M059J (cell line): ENCODE measurements at regions not wholly inside any gene's neighbourhood (a gene's known extent, or its start where the extent isn't known, plus 50 kb on each side); places are given as distances from the start of the nearest gene placed in this dataset.

Experiments used
- DNase-seq: peaks from one replicate; pipeline ENCODE4 v3.0.0-alpha.2; 2012; ENCODE audit warnings: low read depth

DNA sequence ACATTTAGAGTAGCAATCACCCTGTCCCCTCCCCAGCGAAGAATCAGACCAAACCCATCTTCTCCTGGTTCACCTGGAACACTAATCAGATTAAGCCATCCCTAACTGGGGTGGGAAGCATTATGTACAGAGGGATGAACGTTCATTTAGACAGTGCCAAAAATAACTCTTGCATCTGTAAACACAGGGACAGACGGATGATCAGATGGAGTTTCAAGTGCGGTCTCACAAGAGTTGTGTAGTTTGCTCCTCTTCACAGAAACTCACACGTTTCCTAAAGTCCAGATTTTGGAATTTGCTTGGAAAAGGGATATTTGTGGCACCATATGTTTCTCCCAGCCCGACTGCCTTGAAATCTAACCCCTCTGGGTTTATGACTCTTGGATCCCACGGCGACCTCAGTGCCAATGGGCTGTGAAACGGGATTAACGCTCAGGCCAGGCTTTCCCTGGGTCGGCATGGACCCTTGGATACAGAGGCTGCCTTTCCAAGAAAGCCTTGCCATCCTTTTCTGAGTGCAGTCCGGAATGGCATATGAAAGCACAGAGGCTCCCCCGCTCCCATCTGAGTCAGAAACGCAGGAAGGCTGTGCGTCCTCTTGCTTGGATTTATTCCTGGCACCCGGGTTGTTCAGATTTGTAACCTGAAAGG is 293.2 kb upstream of the HABP2 start:
- DNase-seq = no peak

DNA sequence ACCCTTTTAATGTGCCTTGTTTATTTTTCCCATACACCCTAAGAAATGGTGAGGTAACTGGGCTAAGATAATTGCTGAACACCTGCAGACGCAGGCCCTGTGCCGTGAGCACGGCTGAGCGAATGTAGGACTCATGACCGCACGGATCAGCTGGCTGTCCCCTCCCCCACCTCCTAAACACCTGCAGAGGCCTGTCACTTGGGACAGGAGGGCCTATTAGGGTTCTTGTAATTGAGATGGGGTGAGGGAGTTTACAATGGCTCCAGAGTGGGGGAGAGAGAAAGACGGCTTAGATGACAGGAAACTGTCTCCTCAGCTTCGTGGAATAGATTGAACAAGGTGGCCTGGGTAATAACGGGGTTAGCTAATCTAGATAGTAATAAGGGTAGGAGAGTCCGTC is 291.7 kb upstream of the HABP2 start:
- no peak for DNase-seq

DNA sequence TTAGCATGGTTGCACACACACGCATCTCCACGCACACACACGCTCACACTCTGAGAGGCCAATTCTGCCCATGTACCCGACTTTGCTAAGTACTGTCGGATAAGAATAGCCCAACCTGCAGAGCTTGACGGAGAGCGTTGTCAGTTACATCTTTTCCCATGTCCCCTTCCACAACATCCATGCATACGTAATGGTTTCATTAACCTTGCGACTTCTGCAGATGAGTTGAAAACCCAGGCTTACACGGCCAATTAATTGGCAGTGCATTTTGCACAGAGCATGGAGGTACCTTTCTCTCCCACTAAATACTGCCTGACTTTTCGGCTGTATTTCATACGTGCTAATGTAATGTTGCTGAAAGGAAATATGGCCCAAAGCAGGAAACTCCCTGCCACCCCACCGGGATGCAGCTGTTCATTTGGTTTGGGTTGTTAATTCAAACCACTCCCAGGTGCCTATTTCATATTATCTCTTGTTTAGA is 291.2 kb upstream of the HABP2 start:
- no peak for DNase-seq

DNA sequence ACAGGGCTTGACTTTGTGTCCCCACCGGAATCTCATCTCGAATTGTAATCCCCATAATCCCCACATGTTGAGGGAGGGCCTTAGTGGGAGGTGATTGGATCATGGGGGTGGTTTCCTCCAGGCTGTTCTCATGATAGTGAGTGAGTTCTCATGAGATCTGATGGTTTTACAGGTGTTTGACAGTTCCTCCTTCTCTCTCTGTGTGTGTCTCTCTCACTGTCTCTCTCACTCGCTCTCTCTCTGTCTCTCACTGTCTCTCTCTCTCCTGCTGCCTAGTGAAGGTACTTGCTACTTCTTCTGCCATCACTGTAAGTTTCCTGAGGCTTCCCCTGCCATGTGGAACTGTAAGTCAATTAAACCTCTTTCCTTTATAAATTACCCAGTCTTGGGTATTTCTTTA is 289.8 kb upstream of the HABP2 start:
- no peak for DNase-seq

DNA sequence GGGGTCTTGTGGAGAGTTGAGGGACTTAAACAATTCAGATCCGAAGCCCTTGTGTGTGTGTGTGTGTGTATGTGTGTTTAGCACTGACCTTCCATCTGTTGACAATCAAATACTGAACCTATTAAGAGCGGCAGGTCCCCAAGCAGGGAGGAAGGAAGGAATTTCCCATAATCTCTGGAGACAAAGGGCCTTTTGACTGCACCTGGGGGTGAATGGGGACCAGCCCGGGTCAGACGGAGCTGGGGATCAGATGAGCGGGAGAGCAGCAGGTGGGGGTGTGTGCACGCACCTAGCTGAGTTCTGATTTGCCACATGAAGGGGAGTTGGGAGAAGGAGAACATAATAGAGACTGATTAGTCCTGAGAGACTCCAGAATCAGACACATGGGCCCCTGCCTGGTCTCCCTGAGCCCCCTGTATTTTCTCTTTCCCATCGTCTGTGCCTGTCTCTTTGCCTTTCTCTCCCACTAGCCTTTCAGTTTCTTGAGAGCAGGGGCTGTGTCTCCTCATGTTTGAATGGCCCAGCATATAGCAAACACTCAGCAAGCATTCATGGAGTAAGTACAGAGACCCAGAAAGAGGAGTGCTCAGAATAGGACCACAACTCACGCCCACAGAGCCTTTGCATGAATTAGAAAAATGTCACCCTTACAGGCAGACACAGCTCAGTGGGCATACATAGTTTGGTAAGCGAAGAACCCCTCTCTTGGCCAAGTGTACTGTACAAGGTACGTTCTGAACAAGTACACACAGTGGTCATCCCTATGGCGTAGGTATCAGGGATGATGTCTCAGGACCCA is 288.3 kb upstream of the HABP2 start:
- no peak for DNase-seq

DNA sequence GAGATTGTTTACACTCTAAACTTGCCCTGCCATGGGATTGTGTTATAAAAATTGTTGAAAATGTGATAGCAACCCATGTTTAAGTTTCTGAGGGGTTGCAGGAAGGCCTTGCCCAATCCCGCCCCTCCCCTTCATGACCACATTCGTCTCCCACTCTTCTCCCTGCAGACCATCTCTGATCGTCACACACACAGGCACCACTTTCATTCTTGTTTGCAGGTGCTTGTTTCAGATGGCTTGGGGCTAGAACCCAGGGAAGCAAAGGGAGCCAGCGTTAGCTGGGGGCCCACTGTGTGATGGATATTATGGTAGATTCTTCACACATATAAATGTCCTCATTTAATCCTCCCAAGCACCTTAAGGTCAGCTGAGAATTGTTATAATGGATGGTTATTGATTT is 286.7 kb upstream of the HABP2 start:
- no peak for DNase-seq

DNA sequence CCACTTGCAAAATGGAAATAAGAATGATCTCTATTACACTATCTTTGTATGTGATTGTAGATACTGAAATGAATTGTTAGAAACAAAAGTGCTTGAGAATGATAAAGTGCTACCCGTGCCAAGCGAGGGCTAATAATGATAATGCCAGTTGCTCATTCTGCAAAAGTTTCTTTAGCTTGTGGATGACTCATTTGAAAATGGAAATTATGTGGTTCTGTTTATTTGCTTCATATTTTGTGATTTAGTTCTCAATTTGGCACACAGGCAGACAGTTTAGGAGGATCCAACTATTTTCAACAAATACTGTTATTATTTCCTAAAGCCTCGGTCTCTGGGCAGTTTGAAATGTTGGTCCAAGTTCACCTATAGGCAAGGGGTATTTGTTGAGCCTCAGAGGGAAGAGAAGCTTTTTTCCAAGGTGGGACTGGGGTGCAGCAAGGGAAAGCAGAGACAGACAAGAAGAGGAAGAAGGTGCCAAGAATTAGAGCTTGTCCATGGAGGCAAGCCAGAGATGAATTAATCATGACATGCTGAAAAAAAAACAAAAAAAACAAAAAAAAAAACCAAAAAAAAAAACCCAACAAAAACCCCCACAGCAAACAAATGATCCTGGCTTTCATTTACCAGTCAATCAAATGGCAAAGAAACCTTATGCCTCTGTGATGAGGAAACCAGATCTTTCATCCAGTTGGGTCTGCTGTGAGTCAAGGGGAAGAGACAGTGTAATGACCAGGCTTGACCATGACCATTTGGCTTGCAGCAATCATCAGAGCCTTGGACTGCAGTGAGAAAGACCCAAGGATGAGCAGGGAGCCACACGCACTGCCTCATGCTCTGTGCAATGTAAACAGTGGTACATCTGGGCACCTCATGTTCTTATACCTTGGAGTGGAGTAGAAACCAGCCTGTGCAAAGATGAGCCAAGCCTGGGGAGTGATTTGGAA is 285.0 kb upstream of the HABP2 start:
- DNase-seq = peak; percentile 18

DNA sequence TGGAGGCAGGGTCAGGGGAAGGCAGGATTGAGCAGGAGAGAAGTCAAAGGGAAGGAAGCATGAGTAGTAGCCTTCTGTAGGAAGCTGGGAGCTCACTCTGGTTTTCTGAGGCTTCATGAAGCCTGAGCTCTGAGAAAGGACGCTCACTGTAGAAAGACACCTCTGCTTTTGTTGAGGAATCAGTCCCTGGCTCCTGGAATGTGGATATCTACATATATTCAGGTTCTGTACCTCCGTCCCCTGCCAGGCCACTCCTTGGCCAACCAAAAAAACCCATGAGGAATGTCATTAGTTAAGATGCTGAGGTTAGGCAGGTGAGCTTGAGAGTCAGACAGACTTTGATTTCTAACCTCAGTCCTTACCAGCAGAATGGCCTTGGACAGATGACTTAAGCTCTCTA is 283.5 kb upstream of the HABP2 start:
- DNase-seq = no peak

DNA sequence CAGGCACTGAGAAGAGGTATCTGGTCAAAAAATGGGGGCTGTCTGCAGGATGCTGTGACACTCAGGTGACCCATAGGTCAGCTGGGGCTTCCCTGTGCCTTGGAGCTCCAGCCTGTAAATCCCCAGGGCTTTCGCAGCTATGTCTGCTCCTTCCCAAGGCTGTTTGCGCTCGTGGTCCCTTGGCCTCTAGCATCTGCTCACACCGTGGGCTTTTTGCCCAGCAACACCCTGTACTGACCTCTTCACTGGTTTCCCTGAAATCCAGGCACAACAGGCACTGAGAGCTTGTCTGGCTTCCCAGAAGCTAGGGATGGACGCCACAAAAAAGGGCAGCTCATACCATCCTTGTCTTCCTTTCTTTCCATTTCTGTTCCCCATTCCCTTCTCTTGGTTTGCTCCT is 280.3 kb upstream of the HABP2 start:
- DNase-seq = no peak

DNA sequence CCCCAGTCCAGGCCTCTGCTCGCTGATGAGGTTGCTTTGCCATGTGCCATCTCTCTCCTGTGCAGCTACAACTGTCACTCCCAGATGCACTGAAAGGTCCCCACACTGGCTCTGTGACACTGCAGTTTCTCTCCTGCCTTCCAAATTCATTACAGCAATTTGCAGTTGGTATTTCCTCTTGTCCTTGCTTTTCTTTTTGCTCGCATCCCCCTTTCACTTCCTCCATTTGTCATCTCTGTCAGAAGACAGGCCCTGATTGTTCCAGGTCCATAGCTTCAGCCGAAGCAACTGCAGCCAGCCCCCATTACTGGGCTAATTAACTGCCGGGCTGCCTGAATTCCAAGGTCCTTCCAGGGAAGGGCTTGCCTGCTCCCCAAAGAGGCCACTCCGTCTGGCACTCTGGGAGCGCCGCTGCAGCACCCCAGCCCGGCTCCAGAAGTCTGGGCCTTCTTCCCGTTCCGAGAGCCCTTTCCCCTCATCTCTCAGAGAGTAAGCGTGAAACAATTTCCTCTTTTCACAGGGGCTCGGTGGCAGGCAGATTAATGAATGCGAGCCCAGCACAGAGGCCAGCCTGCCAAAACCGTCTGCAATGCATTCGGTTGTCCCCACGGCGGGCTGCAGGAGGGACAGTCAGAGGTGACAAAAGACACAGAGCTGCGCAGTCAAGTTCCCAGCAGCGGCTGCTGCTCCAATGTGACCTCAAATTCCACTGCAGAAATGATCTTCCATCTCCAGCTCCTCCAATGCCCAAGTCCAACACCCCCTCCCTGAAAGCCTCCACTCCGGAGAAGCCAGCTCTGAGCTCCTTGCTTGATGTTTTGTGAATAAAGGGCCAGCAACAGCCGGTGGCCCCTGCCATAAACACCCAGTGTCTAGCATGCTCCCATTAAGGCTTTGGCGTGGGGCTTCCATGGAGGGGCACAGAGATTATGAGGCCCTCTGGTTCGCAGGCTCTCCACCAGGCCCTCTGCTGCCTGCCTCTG is 279.4 kb upstream of the HABP2 start:
- DNase-seq = no peak

DNA sequence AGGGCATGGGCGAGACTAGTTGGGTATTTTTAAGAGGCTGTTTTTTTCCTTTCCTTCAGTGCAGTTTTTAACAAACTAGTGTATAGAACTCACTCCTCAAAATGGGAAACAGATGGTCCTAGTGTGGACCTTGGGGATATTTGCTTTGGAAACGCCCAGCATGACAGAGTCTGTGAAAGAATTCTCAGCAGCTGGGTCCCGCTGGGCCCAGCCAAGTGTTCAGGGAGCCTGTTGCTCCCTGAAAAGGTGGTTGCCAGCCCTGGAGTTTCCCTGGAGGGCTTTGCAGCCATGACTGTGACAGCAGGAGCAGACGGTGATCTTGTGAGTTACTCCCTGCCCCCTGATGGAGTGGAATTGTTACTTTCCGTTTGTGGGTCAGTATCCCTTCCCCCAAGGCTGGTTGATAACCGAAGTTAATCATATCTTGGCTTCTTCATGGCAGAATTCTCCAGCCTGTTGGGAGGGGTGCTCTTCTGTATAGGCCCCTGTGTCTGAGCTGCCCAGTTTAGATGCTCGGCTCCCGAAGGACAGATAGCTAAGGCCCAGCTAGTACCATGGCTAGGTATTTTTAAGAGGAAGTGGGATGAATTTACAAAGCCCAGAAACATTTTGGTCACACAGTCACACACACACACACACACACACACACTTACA is 278.6 kb upstream of the HABP2 start:
- no peak for DNase-seq

DNA sequence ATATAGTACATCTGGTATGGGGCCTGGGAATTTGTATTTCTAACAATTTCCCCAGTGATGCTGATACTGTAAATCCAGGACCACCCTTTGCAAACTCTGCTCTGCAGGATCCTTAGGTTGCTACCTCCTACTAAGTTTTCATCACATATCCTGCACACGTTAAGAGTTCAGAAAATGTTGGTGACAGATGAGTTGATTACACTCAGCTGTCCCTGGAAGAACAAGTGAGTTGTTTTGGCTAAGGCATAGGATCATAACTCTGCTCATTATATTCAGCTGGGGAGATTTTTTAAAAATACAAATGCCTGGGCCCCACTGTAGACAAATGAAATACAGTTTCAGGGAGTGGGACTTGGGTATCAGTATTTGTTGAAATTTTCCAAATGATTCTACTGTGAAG is 274.6 kb upstream of the HABP2 start:
- no peak for DNase-seq

DNA sequence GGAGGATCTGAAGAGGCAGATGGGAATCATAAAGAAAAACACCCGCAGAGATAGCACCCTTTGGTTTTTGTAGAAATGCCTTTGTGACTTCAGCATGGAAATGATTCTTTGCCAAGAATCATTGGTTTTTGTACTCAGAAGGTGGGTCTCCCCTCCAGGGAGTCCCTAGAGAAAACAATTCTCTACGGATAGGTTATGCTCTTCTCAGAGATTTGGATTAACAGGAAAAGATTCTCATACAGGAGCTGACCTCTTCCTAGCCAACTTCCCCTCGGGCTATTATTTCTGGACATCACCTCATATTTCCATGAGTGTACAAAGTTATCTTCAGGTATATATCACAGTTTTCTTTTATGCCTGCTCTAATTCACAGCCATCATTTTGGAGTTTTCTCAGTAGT is 274.2 kb upstream of the HABP2 start:
- peak; percentile 9 for DNase-seq

DNA sequence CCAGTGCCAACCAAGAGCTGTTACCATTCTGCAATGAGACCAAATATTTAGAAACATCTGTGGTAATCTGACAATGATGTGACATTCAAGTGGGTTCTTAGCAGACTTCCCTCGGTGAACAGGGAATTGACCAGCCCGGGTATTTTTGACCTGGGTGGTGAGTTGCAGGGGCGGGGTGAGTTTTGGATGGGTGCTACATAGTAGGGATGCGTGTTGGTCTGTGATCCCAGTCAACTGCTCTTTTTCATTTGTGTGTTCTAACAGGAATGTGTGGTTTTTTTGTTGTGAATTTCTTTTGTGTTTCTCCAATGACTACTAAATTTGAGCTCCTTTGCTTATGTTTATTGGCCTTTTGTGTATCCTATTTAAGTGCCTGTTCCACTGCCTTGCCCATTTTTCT is 273.6 kb upstream of the HABP2 start:
- no peak for DNase-seq

DNA sequence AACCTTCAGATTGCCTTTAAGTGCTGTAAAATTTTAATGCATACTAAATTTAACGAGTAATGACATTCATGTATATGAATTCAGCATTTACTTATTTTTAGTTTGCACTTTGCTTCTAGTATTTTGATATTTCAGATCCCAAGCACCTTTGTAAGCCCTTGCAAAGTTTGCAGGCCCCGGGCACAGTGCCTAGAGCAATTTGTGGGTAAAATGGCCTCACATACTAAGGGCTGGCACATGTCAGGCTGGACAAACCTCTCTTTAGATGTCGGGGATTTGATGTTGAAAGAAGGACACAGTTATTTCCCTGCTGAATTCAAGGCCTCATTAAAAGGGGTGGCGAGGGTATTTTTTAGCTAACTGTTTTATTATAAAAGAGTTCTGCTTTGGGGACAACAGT is 270.3 kb upstream of the HABP2 start:
- no peak for DNase-seq

DNA sequence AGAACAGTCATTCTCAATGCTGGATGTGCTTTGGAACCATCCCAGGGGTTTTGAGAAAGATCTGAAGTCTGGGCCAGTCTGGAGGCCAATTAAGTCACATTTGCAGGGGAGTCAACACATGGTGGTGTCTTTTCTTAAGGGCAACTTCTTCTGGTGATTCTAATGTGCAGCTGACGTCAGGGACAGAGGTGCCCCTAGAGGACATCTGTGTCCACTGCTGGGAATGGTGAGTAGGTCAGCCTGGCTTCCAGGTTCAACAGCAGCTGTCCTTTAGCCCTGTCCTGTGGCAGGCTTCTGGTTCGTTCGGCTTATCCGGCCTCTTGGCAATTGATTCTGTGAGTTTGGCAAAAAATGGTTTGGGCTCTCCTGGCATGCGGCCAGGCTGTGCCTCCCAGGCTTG is 269.7 kb upstream of the HABP2 start:
- no peak for DNase-seq

DNA sequence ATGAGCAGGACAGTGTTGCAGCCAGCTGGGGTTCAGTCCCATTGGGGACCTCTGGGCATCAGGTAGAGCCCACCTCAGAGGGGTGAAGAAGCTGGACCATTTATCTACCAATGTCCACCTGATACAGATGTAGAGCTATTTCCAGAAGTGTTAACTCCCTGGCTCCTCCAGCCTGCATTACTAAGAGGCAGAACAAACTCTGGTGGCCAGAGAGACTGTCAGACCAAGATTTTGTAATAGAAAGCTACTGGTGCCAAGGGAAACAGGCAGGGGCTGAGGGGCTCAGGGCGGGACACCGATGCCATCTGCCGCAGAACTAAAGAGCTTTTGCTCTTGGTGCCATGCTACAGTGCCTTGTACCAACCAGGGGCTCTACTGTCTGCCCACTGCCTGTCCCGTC is 268.2 kb upstream of the HABP2 start:
- DNase-seq = no peak

DNA sequence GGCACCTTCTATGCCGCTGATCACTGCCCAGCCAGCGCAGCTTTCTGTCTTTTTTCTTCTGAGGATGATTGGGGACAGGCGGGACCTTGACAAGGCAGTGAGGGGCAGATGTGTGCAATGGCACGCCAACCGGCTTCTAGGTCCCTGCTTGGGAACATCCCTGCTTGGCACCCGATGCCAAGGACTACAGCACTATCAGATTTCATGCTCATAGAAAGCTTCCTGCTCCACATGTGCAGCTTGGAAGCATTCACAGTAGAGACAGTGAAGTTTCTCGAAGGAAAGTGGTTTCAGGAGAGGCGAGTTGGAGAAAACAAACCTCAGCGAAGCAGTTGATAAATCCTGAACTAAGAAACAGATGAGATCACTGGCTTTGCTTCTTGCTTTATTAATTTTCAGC is 267.5 kb upstream of the HABP2 start:
- no peak for DNase-seq

DNA sequence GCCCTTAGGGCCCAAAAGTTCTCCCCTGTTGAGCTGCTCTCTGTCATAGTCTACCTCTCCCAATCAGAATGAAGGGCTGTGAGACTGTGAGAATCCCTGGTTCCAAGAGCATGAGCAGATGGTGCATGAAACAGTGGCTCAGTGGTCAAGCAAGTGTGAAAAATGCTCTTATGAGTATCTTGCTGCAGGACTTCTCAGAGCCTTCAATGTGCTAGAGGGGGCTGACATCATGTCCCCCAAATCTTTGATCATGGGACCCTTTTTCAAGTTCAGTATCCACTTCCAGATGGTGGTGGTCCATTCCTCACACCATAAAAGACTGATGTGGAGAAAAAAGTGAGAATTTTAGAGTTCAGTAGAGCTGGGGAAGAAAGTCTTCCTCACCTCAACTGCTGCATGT is 265.3 kb upstream of the HABP2 start:
- DNase-seq = no peak

DNA sequence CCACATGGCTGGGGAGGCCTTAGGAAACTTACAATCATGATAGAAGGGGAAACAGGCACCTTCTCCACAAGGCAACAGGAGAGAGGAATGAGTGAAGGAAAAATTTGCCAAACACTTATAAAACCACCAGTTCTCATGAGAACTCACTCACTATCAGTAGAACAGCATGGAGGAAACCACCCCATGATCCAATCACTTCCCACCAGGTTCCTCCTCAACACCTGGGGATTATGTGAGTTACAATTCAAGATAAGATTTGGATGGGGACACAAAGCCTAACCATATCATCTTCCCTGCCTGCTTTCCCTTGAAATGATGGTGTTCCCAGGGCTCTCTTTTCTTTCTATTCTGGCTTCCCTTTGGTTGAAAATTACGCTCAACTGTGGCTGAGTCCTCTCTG is 262.7 kb upstream of the HABP2 start:
- no peak for DNase-seq

DNA sequence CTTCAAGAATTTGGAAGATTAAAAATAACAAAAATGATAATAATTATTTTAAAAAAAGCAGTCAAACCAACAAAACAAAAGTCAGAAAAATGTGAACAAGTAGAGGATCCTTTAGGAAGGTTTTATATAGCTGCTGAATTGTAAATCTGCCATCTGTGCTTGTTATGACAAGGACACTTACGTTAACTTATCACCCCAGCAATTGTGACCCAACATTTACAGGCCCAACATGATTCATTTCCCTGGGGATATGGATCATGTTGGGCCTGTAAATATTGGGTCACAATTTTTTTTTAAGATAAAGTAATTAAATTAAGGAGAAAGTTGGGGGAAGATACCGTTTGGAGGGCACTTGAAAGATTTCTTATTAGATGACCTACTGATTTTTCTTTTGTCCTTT is 261.4 kb upstream of the HABP2 start:
- DNase-seq = no peak
